ENCODE measurements at regions not wholly inside any gene's neighbourhood (a gene's known extent, or its start where the extent isn't known, plus 50 kb on each side); places are given as distances from the start of the nearest gene placed in this dataset.

DNA sequence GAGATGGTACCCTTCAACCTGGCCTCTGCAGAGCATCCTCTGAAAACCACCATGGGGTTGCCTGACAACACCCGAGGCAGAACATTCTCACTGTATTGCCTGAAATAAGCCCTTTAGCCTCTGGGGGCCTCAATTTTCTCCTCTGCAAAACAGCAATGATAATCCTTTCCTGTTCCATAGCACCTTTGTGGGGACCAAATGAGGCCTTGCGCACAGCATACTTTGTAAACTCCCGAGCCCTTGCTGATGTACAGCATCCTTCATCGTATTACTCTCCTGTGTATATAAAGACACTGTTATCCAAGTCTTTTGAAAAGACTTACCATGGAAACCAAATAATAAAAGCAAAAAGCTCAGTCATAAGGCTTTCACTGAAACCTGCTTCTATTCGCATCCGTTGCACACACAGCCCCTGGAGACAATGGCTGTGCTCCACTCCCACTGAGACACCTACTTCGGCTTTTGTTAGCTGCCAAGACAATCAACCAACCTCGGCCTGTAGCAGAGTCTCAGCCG lies 276.0 kb downstream of the FOXO1 start:
- H3K27ac ChIP-seq: no peak overlapping the region
- ATAC-seq: no peak
- no peak for DNase-seq

DNA sequence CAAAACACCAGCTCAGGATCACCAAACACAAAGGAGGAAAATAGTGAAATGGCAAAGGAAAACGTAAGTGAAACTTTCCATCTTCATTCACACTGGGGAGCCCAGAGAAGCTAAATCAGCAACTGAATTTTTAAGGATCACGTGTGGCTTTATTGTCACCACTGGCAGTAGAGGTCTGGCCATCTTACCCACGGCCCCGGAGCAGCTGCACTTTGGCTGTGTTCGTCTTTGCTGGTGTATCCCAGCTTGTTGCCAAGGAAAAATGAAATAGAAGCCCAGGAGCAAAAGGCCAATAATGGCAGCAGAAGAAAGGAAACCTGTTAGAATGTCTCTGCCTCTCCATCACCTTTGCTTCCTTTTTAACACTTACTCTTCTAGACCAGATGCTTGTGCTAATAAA lies 274.7 kb downstream of the FOXO1 start:
- ATAC-seq (no peak), DNase-seq (no peak)
- Histone ChIP-seq H3K27ac (no peak overlapping the region), H3K4me1 (no peaks in the 10 kb centered on the region), H3K4me3 (no peak overlapping the region), H3K27me3 (no peaks in the 10 kb centered on the region), H3K36me3 (no peaks in the 10 kb centered on the region), H3K9me3 (no peaks in the 10 kb centered on the region)
- 94% methylated on average over 5 of the region's 5 CpGs for WGBS (ENCODE audit: insufficient coverage, low coverage, low lambda C conversion rate, missing lambda C conversion rate)
- TF ChIP-seq, protein P1, sequence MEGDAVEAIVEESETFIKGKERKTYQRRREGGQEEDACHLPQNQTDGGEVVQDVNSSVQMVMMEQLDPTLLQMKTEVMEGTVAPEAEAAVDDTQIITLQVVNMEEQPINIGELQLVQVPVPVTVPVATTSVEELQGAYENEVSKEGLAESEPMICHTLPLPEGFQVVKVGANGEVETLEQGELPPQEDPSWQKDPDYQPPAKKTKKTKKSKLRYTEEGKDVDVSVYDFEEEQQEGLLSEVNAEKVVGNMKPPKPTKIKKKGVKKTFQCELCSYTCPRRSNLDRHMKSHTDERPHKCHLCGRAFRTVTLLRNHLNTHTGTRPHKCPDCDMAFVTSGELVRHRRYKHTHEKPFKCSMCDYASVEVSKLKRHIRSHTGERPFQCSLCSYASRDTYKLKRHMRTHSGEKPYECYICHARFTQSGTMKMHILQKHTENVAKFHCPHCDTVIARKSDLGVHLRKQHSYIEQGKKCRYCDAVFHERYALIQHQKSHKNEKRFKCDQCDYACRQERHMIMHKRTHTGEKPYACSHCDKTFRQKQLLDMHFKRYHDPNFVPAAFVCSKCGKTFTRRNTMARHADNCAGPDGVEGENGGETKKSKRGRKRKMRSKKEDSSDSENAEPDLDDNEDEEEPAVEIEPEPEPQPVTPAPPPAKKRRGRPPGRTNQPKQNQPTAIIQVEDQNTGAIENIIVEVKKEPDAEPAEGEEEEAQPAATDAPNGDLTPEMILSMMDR (IDR thresholded peaks at IDR 0.05): no peak
- TF ChIP-seq POLR2A (IDR thresholded peaks at IDR 0.05): no peak
- intact Hi-C loops (cut with DNase I): no loop called here

More for the DNA sequence above, 276.0 kb downstream of the FOXO1 start:
- no peaks in the 10 kb centered on the region for H3K36me3 ChIP-seq
- H3K9me3 ChIP-seq: no peaks in the 10 kb centered on the region
- H3K4me3 ChIP-seq: no peak overlapping the region
- no peaks in the 10 kb centered on the region for H3K4me1 ChIP-seq
- H3K27me3 ChIP-seq: no peaks in the 10 kb centered on the region
- intact Hi-C loops (cut with DNase I): no loop called here
- 92% methylated on average over 4 of the region's 9 CpGs for WGBS (ENCODE audit: insufficient coverage, low coverage, low lambda C conversion rate, missing lambda C conversion rate)
- TF ChIP-seq, protein P1 (IDR thresholded peaks at IDR 0.05): no peak
- no peak for TF ChIP-seq POLR2A (IDR thresholded peaks at IDR 0.05)

DNA sequence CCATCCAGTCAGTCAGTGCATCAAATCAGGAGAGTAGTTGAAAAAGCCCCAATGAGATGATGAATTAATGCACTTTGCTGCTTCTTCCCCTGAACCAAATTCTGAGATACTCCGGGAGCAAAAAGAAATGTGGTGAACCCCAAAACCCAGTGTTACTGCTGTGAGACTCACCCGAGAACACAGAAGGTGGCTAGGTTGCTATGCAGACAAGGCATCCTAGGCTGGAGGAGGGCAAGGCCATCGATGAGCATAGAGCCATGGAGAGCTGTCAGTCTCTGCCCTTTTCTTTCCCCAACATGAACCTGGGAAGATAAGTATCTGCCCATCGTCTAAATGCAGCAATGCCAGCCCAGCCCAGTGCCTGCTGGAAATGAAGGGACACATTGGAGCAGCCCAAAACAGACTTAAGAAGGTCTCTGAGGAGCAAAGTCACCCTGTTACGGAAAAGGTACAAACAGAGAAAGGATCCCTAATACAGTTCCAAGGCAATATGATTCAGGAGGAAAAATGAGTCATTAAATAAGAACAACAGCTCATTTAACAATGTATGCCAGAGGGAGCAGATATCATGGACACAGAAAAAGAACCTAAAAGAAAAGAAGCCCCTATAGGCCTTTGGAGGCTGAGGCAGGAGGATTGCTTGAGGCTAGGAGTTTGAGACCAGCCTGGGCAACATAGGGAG lies 272.0 kb downstream of the FOXO1 start:
- Histone ChIP-seq H3K27me3 (no peaks in the 10 kb centered on the region), H3K9me3 (no peaks in the 10 kb centered on the region), H3K4me3 (no peak overlapping the region), H3K36me3 (no peaks in the 10 kb centered on the region), H3K4me1 (peaks cover 0 to 12% (median 0%) of the 10 kb centered on the region in 4 donors), H3K27ac (no peak overlapping the region)
- intact Hi-C loops (cut with DNase I): no loop called here
- 96% methylated on average over 5 of the region's 5 CpGs for WGBS (ENCODE audit: insufficient coverage, low coverage, low lambda C conversion rate, missing lambda C conversion rate)
- DNase-seq: no peak
- no peak for TF ChIP-seq POLR2A (IDR thresholded peaks at IDR 0.05)
- TF ChIP-seq, protein P1 (IDR thresholded peaks at IDR 0.05): no peak
- ATAC-seq: no peak

DNA sequence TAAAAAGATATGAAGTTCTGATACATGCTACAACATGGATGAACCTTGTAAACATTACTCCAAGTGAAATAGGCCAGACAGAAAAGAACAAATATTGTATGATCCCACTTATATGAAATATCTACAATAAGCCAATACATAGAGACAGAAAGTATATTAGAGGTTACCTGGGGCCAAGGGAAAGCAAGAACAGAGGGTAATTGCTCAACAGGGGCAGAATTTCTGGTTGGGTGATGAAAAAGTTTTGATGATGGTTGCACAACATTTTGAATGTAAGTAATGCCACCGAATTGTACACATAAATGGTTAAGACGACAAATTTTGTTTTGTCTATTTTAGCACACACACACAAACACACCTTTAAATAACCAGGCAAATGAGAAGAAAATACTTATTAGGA lies 268.4 kb downstream of the FOXO1 start:
- no peak for DNase-seq
- TF ChIP-seq POLR2A (IDR thresholded peaks at IDR 0.05): no peak
- TF ChIP-seq, protein P1 (IDR thresholded peaks at IDR 0.05): no peak
- no peaks in the 10 kb centered on the region for H3K36me3 ChIP-seq
- peak in 1 of 4 donors; percentile 39 for ATAC-seq
- no peak overlapping the region for H3K4me3 ChIP-seq
- WGBS (ENCODE audit: insufficient coverage, low coverage, low lambda C conversion rate, missing lambda C conversion rate): 10% methylated on average over 2 of the region's 2 CpGs
- H3K4me1 ChIP-seq: peaks cover 0 to 36% (median 2%) of the 10 kb centered on the region in 4 donors
- no peaks in the 10 kb centered on the region for H3K27me3 ChIP-seq
- no peak overlapping the region for H3K27ac ChIP-seq
- no peaks in the 10 kb centered on the region for H3K9me3 ChIP-seq
- intact Hi-C loops (cut with DNase I): no loop called here

Data from right lobe of liver (tissue), 6 donors.